ENCODE measurements at regions not wholly inside any gene's neighbourhood (a gene's known extent, or its start where the extent isn't known, plus 50 kb on each side); places are given as distances from the start of the nearest gene placed in this dataset.

DNA sequence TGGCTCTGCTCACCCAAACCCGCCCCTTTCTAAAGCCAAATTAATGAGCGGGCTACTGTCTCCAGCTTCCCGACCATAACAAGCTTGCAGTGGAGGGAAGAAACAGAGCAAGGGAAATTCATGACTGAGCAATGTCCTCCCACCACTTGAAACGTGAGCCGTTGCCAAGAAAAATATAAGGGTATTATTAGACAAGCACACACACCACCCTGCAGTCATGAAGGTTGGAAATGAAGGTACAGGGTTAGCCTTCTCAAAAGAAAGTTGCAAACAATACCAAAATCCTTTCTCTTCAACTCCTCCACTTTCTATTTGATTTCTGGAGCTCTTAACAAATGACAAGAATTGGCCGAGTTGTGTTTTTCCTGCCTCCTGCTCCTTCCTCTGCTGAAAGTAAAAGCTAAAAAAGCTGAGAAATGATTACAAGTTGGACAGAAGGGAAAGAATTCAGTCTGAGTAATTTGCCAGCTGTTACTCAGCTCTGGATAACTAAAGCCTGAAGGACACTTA is 151.1 kb upstream of the B3GAT2 start:
- no peak overlapping the region for H2BK20ac ChIP-seq (ENCODE audit: low read length)
- no peak overlapping the region for H3K9ac ChIP-seq (replicated peaks in 1 of 4; ENCODE audit: extremely low read depth in 1 of 4, low read depth in 3 of 4, low read length in 3 of 4)
- no peaks in the 10 kb centered on the region for H3K79me1 ChIP-seq (ENCODE audit: low read depth, low read length)
- no peaks in the 10 kb centered on the region for H3K36me3 ChIP-seq (ENCODE audit: control insufficient read depth in 2 of 4, insufficient read depth in 4 of 4, low read length in 3 of 4)
- H2BK15ac ChIP-seq (ENCODE audit: low read length) = no peak overlapping the region
- no peak overlapping the region for H4K8ac ChIP-seq (ENCODE audit: extremely low read depth, insufficient read depth, low read length)
- CTCF ChIA-PET (ENCODE audit: partially characterized antibody) = interaction anchor here (0.8 to 1.7 kb wide), 4 partner anchors 10 to 839 kb away, joined by 3 to 4 read pairs (median 4); no protein-coding TSS in a partner anchor
- H3K23ac ChIP-seq (ENCODE audit: insufficient read length) = no peak overlapping the region
- no peaks in the 10 kb centered on the region; a peak in 1 of 7 replicates for H3K4me1 ChIP-seq (replicated peaks in 1 of 4; ENCODE audit: control insufficient read depth in 3 of 4, insufficient read depth in 4 of 4, low read length in 3 of 4)
- H3K4me2 ChIP-seq (ENCODE audit: insufficient read depth in 1 of 2, low read depth in 2 of 2, low read length in 2 of 2) = no peak overlapping the region
- no peak overlapping the region for H3K4me3 ChIP-seq (ENCODE audit: extremely low read depth in 1 of 4, insufficient read depth in 2 of 4, low read depth in 3 of 4, low read length in 4 of 4)
- no peak for FAIRE-seq
- H2AK5ac ChIP-seq (ENCODE audit: low read depth, low read length) = no peak overlapping the region
- H2BK120ac ChIP-seq (replicated peaks; ENCODE audit: low read depth, low read length) = no peak overlapping the region
- no peak overlapping the region for H2BK5ac ChIP-seq (ENCODE audit: low read depth, low read length)
- no peaks in the 10 kb centered on the region for H3K9me3 ChIP-seq (ENCODE audit: insufficient read depth in 2 of 2, low read depth in 1 of 2, low read length in 1 of 2)
- POLR2A ChIA-PET (ENCODE audit: partially characterized antibody) = no interaction called here
- no peak overlapping the region for H3K27ac ChIP-seq (ENCODE audit: low read depth, low read length)
- no peak overlapping the region; the same call in 1 of the 2 replicates for H2AFZ ChIP-seq (ENCODE audit: low read length)
- H3K56ac ChIP-seq (replicated peaks; ENCODE audit: insufficient read length, low read depth, low read length) = no peak overlapping the region
- no peak overlapping the region for H3K18ac ChIP-seq (ENCODE audit: extremely low read depth, low read length)
- H3K14ac ChIP-seq (ENCODE audit: insufficient read length) = no peak overlapping the region
- H3K23me2 ChIP-seq (ENCODE audit: low read depth, low read length) = no peaks in the 10 kb centered on the region
- DNase-seq (ENCODE audit: low read depth in 1 of 2, low spot score in 2 of 2) = no peak
- no peak overlapping the region for H2BK12ac ChIP-seq (ENCODE audit: low read depth, low read length)
- no peak overlapping the region for H4K5ac ChIP-seq (ENCODE audit: insufficient read length, low read depth, low read length)
- no peaks in the 10 kb centered on the region for H3K79me2 ChIP-seq (ENCODE audit: control insufficient read depth in 1 of 2, insufficient read depth in 2 of 2, low read length in 2 of 2)
- H3K27me3 ChIP-seq (replicated peaks in 1 of 4; ENCODE audit: control insufficient read depth in 3 of 4, extremely low read depth in 1 of 4, insufficient read depth in 3 of 4, low read length in 3 of 4) = 0 out of 7 replicates have a peak, but pooled peaks cover 0 to 2% (median 0%) of the 10 kb centered on the region in 4 experiments
- no peak overlapping the region for H4K91ac ChIP-seq (replicated peaks; ENCODE audit: insufficient read length, low read length)
- no peaks in the 10 kb centered on the region for H4K20me1 ChIP-seq (replicated peaks in 1 of 2; ENCODE audit: control insufficient read depth in 1 of 2, insufficient read depth in 2 of 2, low read length in 2 of 2)
- WGBS, 2 experiments (ENCODE audit: extremely low coverage in 1 of 2, insufficient coverage in 1 of 2, insufficient read length in 1 of 2, insufficient replicate concordance in 2 of 2, low coverage in 1 of 2, low lambda C conversion rate in 2 of 2, missing lambda C conversion rate in 1 of 2) = 77% methylated on average over 6 of the region's 6 CpGs; no CpG with 5 or more reads in 1 of the 2 experiments
- H3K4ac ChIP-seq (replicated peaks; ENCODE audit: insufficient read length, low read depth, low read length) = no peak overlapping the region
- TF ChIP-seq TAF7 (optimal IDR thresholded peaks at IDR 0.05; ENCODE audit: borderline replicate concordance, low read depth, low read length) = no peak
